ENCODE measurements at regions not wholly inside any gene's neighbourhood (a gene's known extent, or its start where the extent isn't known, plus 50 kb on each side); places are given as distances from the start of the nearest gene placed in this dataset.
A peak's percentile ranks its signal among the peaks of the same experiment; 100 is the strongest.

DNA sequence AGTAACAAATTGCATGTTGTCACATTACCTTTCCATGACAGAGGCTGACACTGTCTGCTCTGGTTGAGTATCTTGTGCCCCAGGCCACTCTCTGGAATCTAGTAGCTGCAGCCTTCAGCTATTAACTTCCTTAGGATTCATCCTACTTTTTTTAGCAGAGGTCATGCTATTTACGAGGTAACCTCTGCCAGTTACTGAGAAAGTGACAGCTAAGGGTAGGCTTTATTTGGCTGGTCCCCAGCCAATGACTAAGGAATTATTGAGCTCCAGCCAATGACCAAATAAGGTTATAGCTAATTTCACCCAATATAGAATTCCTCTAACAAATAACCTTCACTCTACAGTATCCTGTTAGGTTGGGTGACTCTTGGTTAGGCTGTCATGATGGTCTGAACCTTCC lies 1361.7 kb downstream of the XPNPEP1 start:
- TF ChIP-seq, protein P1, sequence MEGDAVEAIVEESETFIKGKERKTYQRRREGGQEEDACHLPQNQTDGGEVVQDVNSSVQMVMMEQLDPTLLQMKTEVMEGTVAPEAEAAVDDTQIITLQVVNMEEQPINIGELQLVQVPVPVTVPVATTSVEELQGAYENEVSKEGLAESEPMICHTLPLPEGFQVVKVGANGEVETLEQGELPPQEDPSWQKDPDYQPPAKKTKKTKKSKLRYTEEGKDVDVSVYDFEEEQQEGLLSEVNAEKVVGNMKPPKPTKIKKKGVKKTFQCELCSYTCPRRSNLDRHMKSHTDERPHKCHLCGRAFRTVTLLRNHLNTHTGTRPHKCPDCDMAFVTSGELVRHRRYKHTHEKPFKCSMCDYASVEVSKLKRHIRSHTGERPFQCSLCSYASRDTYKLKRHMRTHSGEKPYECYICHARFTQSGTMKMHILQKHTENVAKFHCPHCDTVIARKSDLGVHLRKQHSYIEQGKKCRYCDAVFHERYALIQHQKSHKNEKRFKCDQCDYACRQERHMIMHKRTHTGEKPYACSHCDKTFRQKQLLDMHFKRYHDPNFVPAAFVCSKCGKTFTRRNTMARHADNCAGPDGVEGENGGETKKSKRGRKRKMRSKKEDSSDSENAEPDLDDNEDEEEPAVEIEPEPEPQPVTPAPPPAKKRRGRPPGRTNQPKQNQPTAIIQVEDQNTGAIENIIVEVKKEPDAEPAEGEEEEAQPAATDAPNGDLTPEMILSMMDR (IDR thresholded peaks at IDR 0.05; ENCODE audit: unreplicated experiment) = no peak
- H3K4me1 Mint-ChIP-seq (ENCODE audit: insufficient read depth, unreplicated experiment) = peaks cover 9% of the 10 kb centered on the region
- no peak overlapping the region for H3K4me3 Mint-ChIP-seq (ENCODE audit: unreplicated experiment)
- no peak overlapping the region for H3K27ac Mint-ChIP-seq (ENCODE audit: low read depth, unreplicated experiment)
- H3K36me3 Mint-ChIP-seq (ENCODE audit: insufficient read depth, unreplicated experiment) = no peaks in the 10 kb centered on the region
- BruUV-seq (replicated peaks) = no TSS peak
- DNase-seq (ENCODE audit: unreplicated experiment) = peak; percentile 40
- ChIA-PET POLR2A (interaction anchor here (0.6 kb wide), 1 partner anchor 629 kb away, joined by 3 read pairs; no protein-coding TSS in a partner anchor), CTCF (interaction anchor here (0.6 kb wide), 1 partner anchor 28 kb away, joined by 4 read pairs; no protein-coding TSS in a partner anchor)
- intact Hi-C loops (cut with micrococcal nuclease) = no loop called here
- no peaks in the 10 kb centered on the region for H3K27me3 Mint-ChIP-seq (ENCODE audit: insufficient read depth, unreplicated experiment)
- no peaks in the 10 kb centered on the region for H3K9me3 Mint-ChIP-seq (ENCODE audit: unreplicated experiment)

DNA sequence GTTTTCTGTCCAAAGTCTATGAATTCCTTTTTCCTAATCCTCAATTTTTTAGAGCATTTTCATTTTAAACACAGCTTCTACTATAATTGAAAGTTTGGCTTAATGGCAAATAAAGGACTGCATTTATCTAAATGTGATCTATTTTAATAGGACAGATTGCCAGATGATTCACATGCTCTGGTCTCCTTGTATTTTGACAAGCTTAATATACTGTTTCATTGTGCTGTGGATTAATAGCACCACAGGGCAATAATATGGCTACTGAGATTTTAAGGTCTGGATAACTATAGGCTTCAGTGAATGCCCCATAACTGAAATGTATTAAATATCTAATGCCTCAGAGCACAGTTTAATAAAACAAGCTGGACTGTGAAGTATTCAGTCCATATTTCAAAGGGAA lies 1362.8 kb downstream of the XPNPEP1 start:
- no TSS peak for BruUV-seq (replicated peaks)
- ChIA-PET POLR2A (no interaction called here), CTCF (interaction anchor here (0.6 to 0.7 kb wide), 2 partner anchors 447 to 1730 kb away, joined by 3 read pairs; no protein-coding TSS in a partner anchor)
- H3K4me3 Mint-ChIP-seq (ENCODE audit: unreplicated experiment) = no peak overlapping the region
- DNase-seq (ENCODE audit: unreplicated experiment) = no peak
- H3K9me3 Mint-ChIP-seq (ENCODE audit: unreplicated experiment) = no peaks in the 10 kb centered on the region
- H3K4me1 Mint-ChIP-seq (ENCODE audit: insufficient read depth, unreplicated experiment) = peaks cover 9% of the 10 kb centered on the region
- TF ChIP-seq, protein P1 (IDR thresholded peaks at IDR 0.05; ENCODE audit: unreplicated experiment) = no peak
- H3K36me3 Mint-ChIP-seq (ENCODE audit: insufficient read depth, unreplicated experiment) = no peaks in the 10 kb centered on the region
- H3K27ac Mint-ChIP-seq (ENCODE audit: low read depth, unreplicated experiment) = no peak overlapping the region
- intact Hi-C loops (cut with micrococcal nuclease) = no loop called here
- no peaks in the 10 kb centered on the region for H3K27me3 Mint-ChIP-seq (ENCODE audit: insufficient read depth, unreplicated experiment)

DNA sequence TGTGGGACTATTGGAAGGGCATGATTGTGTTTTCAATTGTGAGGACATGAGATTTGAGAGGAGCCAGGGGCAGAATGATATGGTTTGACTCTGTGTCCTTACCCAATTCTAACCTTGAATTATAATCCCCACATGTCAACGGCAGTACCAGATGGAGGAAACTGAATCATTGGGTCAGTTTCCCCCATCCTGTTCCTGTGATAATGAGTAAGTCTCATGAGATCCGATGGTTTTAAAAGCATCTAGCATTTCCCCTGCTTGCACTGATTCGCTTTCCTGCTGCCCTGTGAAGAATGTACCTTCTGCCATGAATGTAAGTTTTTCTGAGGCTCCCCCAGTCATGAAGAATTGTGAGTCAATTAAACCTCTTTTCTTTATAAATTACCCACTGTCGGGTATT lies 1367.1 kb downstream of the XPNPEP1 start:
- ChIA-PET CTCF (no interaction called here), POLR2A (no interaction called here)
- Mint-ChIP-seq H3K4me1 (ENCODE audit: insufficient read depth, unreplicated experiment) (no peaks in the 10 kb centered on the region), H3K27ac (ENCODE audit: low read depth, unreplicated experiment) (no peak overlapping the region), H3K36me3 (ENCODE audit: insufficient read depth, unreplicated experiment) (no peaks in the 10 kb centered on the region), H3K4me3 (ENCODE audit: unreplicated experiment) (no peak overlapping the region), H3K9me3 (ENCODE audit: unreplicated experiment) (no peaks in the 10 kb centered on the region), H3K27me3 (ENCODE audit: insufficient read depth, unreplicated experiment) (no peaks in the 10 kb centered on the region)
- intact Hi-C loops (cut with micrococcal nuclease) = no loop called here
- no peak for DNase-seq (ENCODE audit: unreplicated experiment)
- BruUV-seq (replicated peaks) = no TSS peak
- TF ChIP-seq, protein P1 (IDR thresholded peaks at IDR 0.05; ENCODE audit: unreplicated experiment) = no peak

DNA sequence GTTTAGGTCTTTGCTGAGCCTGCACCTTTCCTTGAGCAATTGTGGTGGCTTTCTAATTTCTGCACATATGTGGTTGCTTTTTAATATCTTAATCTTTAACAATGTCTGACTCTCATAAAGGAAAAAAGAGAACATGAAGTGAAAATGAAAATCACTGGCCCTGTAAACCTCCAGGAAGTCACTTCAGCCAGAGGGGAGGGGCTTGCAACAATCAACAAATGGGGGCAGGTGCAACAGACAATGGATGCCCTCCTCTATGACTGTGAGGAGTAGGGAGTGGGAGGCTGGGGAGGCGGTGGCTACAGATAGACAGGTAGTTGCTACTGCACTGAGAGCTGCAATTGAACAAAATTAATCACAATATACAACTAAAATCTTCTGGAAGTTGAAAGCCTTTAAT lies 1377.4 kb downstream of the XPNPEP1 start:
- no TSS peak for BruUV-seq (replicated peaks)
- TF ChIP-seq, protein P1 (IDR thresholded peaks at IDR 0.05; ENCODE audit: unreplicated experiment) = no peak
- no peak for DNase-seq (ENCODE audit: unreplicated experiment)
- no peaks in the 10 kb centered on the region for H3K9me3 Mint-ChIP-seq (ENCODE audit: unreplicated experiment)
- H3K4me3 Mint-ChIP-seq (ENCODE audit: unreplicated experiment) = no peak overlapping the region
- no peaks in the 10 kb centered on the region for H3K36me3 Mint-ChIP-seq (ENCODE audit: insufficient read depth, unreplicated experiment)
- intact Hi-C loops (cut with micrococcal nuclease) = loop anchor here (2.0 to 10.0 kb wide), 5 partner anchors 187 to 1921 kb away; no protein-coding TSS in a partner anchor
- no peak overlapping the region for H3K27ac Mint-ChIP-seq (ENCODE audit: low read depth, unreplicated experiment)
- H3K4me1 Mint-ChIP-seq (ENCODE audit: insufficient read depth, unreplicated experiment) = no peaks in the 10 kb centered on the region
- POLR2A ChIA-PET = no interaction called here
- CTCF ChIA-PET = no interaction called here
- H3K27me3 Mint-ChIP-seq (ENCODE audit: insufficient read depth, unreplicated experiment) = no peaks in the 10 kb centered on the region

Measured in MCF 10A (cell line).